GM19351 (cell line): ENCODE measurements at regions not wholly inside any gene's neighbourhood (a gene's known extent, or its start where the extent isn't known, plus 50 kb on each side); places are given as distances from the start of the nearest gene placed in this dataset.

Experiments
- ATAC-seq: cut with Tn5 transposase; IDR thresholded peaks from one replicate; pipeline ENCODE4 v1.9.1; 2021; ENCODE audit warnings: mild to moderate bottlenecking, moderate library complexity; ENCODE audit not compliant: unreplicated experiment

- no peak for ATAC-seq
These were observed 64.9 kb upstream of the TAS2R16 start for GRCh38 chr7:123060446-123060845.

- ATAC-seq = no peak
These were observed 62.4 kb upstream of the TAS2R16 start for GRCh38 chr7:123057911-123058310.

- ATAC-seq = peak; percentile 47
These were observed 59.0 kb upstream of the TAS2R16 start for GRCh38 chr7:123054357-123055133.

GRCh38 chr7:123051916-123052315, 56.4 kb upstream of the TAS2R16 start:
- no peak for ATAC-seq

GRCh38 chr7:123047955-123048354, 52.5 kb upstream of the TAS2R16 start:
- ATAC-seq = no peak
